BJ (cell line): ENCODE measurements at regions not wholly inside any gene's neighbourhood (a gene's known extent, or its start where the extent isn't known, plus 50 kb on each side); places are given as distances from the start of the nearest gene placed in this dataset.

Source experiments
- CTCF ChIA-PET: fragments of 350-600 bp; formaldehyde crosslinking; extraction: SDS; loops from one replicate; lab custom pipeline; 2021; ENCODE audit warnings: antibody characterized with exemption, inconsistent platforms; lab: Yijun Ruan, JAX
- POLR2A ChIA-PET: fragments of 300-600 bp; sonication (Branson Sonifier 250); formaldehyde crosslinking; extraction: SDS; loops from one replicate; lab custom pipeline; 2021; ENCODE audit warnings: antibody characterized with exemption; lab: Charles Lee
- DNase-seq: peaks from one replicate; pipeline ENCODE4 v3.0.0-alpha.2; 2011; ENCODE audit warnings: low read depth
- H3K27me3 ChIP-seq: 2 replicates; pipeline ENCODE4 v1.6.0; 2011; ENCODE audit warnings: low read length; ENCODE audit not compliant: control insufficient read depth, insufficient read depth
- H3K36me3 ChIP-seq: 2 replicates; pipeline ENCODE4 v1.5.1; 2011; ENCODE audit warnings: low read length; ENCODE audit not compliant: control insufficient read depth, insufficient read depth
- H3K4me3 ChIP-seq: 2 replicates; pipeline ENCODE4 v1.5.1; 2011; ENCODE audit warnings: low read depth, mild to moderate bottlenecking, control low read depth, low read length
- TF ChIP-seq, protein P1 (sequence below): IDR thresholded peaks from 2 replicates; pipeline ENCODE4 v1.5.1; 2011; ENCODE audit warnings: low read depth, mild to moderate bottlenecking, control low read depth, inconsistent platforms, low read length, moderate library complexity; ENCODE audit not compliant: insufficient read depth

DNA sequence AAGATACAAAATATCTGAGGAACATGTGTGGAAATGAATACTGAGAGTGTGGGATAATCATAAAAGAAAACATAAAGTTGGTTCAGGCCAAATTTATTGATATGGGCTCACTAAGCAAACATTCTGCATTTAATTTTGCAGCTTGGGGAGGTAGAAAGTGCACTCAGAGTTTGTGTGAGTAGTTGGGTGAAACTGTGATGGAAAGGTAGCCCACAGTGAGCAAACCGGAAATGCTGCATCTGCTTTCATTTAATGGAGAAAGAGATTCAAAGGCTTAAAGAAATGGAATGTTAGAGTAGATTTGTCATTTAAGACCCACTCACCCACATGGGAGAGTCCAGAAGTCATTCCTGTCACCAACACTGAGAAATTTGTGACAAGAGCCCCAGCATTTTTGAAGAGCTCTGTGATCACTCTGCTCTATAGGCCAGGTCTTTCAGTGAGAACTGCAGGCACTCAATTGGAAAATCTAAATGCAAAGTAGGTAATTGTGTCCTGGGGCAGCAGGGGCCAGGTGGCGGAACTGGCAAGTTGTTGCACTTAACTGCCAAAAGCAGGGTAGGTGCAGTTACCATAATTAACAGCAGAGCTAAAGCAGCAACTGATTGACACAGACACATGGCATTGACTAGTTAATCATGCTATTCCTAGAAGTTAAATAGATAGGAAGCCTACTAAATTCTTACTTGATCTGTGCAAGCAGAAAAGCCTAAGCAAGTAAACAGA is 1228.3 kb upstream of the PCDH20 start:
- no peak for DNase-seq
- Histone ChIP-seq H3K4me3 (no peak overlapping the region), H3K36me3 (no peaks in the 10 kb centered on the region), H3K27me3 (no peaks in the 10 kb centered on the region)
- CTCF ChIA-PET: no interaction called here
- POLR2A ChIA-PET: no interaction called here
- TF ChIP-seq, protein P1, sequence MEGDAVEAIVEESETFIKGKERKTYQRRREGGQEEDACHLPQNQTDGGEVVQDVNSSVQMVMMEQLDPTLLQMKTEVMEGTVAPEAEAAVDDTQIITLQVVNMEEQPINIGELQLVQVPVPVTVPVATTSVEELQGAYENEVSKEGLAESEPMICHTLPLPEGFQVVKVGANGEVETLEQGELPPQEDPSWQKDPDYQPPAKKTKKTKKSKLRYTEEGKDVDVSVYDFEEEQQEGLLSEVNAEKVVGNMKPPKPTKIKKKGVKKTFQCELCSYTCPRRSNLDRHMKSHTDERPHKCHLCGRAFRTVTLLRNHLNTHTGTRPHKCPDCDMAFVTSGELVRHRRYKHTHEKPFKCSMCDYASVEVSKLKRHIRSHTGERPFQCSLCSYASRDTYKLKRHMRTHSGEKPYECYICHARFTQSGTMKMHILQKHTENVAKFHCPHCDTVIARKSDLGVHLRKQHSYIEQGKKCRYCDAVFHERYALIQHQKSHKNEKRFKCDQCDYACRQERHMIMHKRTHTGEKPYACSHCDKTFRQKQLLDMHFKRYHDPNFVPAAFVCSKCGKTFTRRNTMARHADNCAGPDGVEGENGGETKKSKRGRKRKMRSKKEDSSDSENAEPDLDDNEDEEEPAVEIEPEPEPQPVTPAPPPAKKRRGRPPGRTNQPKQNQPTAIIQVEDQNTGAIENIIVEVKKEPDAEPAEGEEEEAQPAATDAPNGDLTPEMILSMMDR: no peak

DNA sequence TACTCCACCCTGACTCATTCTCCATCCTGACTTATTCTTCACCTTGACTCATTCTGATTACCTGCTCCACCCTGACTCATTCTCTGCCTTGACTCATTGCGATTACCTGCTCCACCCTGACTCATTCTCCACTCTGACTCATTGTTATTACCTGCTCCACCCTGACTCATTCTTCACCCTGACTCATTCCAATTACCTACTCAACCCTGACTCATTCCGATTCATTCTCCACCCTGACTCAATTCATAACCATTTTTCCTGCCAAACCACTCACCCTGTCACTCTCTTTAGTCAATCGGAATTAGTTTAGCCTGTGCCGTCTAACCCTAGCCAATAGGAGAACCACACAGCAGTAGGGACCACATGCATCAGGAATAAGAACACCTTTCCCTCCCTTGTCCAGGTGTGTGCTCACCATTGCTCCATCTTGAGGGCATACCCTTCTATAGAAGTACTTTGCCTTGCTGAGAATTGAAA is 1227.4 kb upstream of the PCDH20 start:
- Histone ChIP-seq H3K36me3 (no peaks in the 10 kb centered on the region), H3K4me3 (no peak overlapping the region), H3K27me3 (no peaks in the 10 kb centered on the region)
- ChIA-PET POLR2A (no interaction called here), CTCF (no interaction called here)
- no peak for DNase-seq
- TF ChIP-seq, protein P1: no peak

DNA sequence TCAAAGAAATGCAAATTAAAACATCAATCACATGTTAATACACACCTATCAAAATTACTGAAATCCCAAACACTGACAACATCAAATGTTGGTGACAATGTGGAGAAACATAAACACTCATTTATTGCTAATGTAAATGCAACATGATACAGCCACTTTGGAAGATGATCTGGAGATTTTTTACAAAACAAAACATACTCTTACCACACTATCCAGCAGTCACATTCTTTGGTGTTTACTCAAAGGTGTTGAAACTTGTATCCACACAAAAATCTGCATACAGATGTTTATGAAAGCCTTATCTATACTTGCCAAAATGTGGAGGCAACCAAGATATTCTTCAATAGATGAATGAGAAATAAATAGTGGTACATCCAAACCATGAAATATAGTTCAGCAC is 1219.5 kb upstream of the PCDH20 start:
- no peak for DNase-seq
- TF ChIP-seq, protein P1: no peak
- Histone ChIP-seq H3K36me3 (no peaks in the 10 kb centered on the region), H3K27me3 (no peaks in the 10 kb centered on the region), H3K4me3 (no peak overlapping the region)
- CTCF ChIA-PET: no interaction called here
- POLR2A ChIA-PET: no interaction called here

DNA sequence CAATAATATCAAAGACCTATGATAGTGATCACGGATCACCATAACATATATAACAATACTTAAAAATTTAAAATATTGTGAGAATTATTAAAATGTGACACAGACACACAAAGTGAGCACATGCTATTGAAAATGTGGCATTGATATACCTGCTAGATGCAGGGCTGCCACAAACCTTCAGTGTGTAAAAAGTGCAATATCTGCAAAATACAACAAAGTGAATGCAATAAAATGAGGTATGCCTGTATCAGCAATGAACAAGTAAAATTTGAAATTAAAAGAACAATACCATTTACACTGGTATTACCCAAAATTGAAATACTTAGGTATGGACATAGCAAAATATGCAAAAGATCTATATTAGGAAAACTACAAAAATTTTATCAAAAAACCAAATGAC is 1217.8 kb upstream of the PCDH20 start:
- no peaks in the 10 kb centered on the region for H3K27me3 ChIP-seq
- H3K4me3 ChIP-seq: no peak overlapping the region
- no peaks in the 10 kb centered on the region for H3K36me3 ChIP-seq
- ChIA-PET CTCF (no interaction called here), POLR2A (no interaction called here)
- TF ChIP-seq, protein P1: no peak
- no peak for DNase-seq

DNA sequence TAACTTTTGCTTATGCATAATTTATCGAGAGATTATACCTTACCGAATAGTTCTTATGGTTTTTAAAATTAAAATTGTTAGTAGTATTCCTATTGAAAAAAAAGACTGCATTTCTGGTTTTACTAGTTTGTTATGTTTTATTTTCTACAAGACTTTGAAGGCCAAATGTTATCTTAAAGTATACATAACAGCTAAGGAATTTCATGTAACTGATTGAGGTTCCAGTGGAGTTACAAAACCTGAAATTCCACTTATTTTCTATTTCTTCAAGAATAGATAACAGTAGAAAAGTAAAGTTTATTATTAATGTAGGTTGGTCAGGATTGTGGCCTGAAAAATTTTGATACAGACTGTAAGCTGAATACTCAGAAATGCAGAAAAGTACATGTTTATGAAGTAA is 1216.0 kb upstream of the PCDH20 start:
- no peaks in the 10 kb centered on the region for H3K36me3 ChIP-seq
- no peak for DNase-seq
- TF ChIP-seq, protein P1: no peak

More for the DNA sequence above, 1216.0 kb upstream of the PCDH20 start:
- H3K4me3 ChIP-seq: no peak overlapping the region
- no peaks in the 10 kb centered on the region for H3K27me3 ChIP-seq
- POLR2A ChIA-PET: no interaction called here
- CTCF ChIA-PET: no interaction called here
